Motor neuron (in vitro differentiated cells): ENCODE measurements at regions not wholly inside any gene's neighbourhood (a gene's known extent, or its start where the extent isn't known, plus 50 kb on each side); places are given as distances from the start of the nearest gene placed in this dataset.

Source experiments
- ATAC-seq, 8 experiments: fragments of 200-7000 bp; cut with Tn5 transposase; replicated peaks in 6 of 8; 2 replicates each; pipeline ENCODE4 v1.8.0; 2021; ENCODE audit warnings: mild to moderate bottlenecking in 8 of 8, moderate library complexity in 8 of 8
- H3K27ac ChIP-seq, 2 donors: fragments of 250-450 bp; sonication (Bioruptor Pico); 2 replicates each; pipeline ENCODE4 v1.9.0; 2021; ENCODE audit warnings: antibody characterized with exemption in 2 of 2, mild to moderate bottlenecking in 2 of 2, moderate library complexity in 1 of 2
- H3K4me1 ChIP-seq, 2 donors: fragments of 250-450 bp; sonication (Bioruptor Pico); replicated peaks in 1 of 2; 2 replicates each; pipeline ENCODE4 v1.6.1; 2021; ENCODE audit warnings: antibody characterized with exemption in 2 of 2, mild to moderate bottlenecking in 2 of 2, moderate library complexity in 1 of 2
- H3K4me3 ChIP-seq, 5 donors: fragments of 250-450 bp; sonication (Bioruptor Pico); 2 replicates each; pipeline ENCODE4 v1.9.0; 2021; ENCODE audit warnings: antibody characterized with exemption in 5 of 5, mild to moderate bottlenecking in 5 of 5, moderate library complexity in 4 of 5
- WGBS, 10 experiments: fragments of 450-650 bp; shearing (Covaris generic); methylation state at CpG; one replicate each; pipeline ENCODE4 v1.0.0; 2022; 5-methylcytosine and 5-hydroxymethylcytosine counted together
- in situ Hi-C, 9 experiments: fragments of 400-800 bp; cut with MboI; loops; one replicate each; pipeline ENCODE4 v1.15.0; 2021; ENCODE audit warnings: low sequenced_read_pairs in 9 of 9, low pct_unique_long_range_greater_than_20kb in 2 of 9; ENCODE audit not compliant: unreplicated experiment in 9 of 9

DNA sequence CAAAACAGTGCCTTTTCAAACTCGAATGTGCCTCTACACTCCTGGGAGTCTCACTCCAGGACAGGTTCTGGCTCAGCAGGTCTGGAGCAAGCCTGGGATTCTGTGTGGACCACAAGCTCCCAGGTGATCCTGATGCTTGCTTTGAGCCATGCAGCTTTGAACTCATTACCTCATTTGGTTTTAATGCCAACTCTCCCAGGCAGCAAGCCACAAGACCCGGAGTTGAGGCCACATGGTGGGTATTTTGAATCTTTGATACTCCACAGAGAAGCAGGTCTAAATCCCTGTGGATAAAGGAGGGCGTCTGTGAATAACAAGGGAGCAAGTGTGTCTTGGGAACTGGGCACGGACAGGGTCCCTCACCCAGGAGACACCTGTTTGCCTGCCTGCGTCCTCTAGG lies 205.4 kb upstream of the CST7 start:
- in situ Hi-C loops = no loop called here
- ATAC-seq = no peak
- Histone ChIP-seq H3K4me1 (no peaks in the 10 kb centered on the region), H3K27ac (no peak overlapping the region), H3K4me3 (no peak overlapping the region)
- 0 to 52% (median 29%) methylated on average over 1 to 4 of the region's 5 CpGs; no CpG with 5 or more reads in 5 of the 10 experiments for WGBS, 10 experiments

GRCh38 chr20:24744747-24745146 lies 204.3 kb upstream of the CST7 start:
- Histone ChIP-seq H3K4me3 (no peak overlapping the region), H3K27ac (no peak overlapping the region), H3K4me1 (no peaks in the 10 kb centered on the region)
- in situ Hi-C loops = no loop called here
- ATAC-seq = peak in 3 of 8 experiments; percentile 78 to 89 (median 80)
- 22 to 83% (median 80%) methylated on average over 1 to 2 of the region's 3 CpGs; no CpG with 5 or more reads in 5 of the 10 experiments for WGBS, 10 experiments

- Histone ChIP-seq H3K4me1 (no peaks in the 10 kb centered on the region), H3K4me3 (no peak overlapping the region), H3K27ac (no peak overlapping the region)
- no peak for ATAC-seq
- 70 to 100% (median 90%) methylated on average over 1 to 6 of the region's 6 CpGs; no CpG with 5 or more reads in 2 of the 10 experiments for WGBS, 10 experiments
- in situ Hi-C loops = no loop called here
These were observed 203.9 kb upstream of the CST7 start for GRCh38 chr20:24745206-24745605.

DNA sequence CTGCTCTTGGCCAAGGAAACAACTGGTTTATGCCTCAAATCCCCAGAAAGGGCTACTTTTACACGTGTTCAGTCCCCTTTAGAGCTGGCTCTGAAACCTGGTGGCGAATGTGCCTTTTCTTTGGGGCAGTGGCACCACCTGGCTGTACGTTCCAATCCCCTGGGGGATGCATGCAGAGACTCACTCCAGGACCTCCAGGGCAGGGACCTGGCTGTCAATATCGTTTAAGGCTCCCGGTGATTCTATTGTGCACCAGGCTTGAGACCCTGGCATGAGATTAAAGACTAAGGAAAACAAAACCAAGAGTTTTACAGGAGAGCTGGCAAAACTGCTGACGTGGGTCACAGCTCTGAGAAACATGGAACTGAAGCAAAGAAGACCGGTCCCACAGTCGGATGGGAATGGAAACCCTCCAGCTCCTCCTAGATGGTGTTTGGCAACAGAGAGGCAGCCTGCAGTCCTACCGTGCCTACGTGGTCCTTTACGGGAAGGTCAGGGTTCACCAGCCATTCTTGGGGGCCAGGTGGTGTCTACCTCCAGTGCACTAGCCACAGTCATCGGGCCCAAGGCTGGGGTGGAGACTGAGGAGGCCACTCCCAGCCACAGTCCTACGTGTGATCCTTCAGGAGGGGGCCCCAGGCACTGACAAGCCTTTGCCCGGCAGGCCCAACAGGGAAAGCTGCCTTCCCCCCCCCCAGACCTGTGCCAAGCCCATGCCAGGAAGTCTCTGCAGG lies 203.3 kb upstream of the CST7 start:
- no peak overlapping the region for H3K27ac ChIP-seq
- no peaks in the 10 kb centered on the region for H3K4me1 ChIP-seq
- in situ Hi-C loops = no loop called here
- no peak overlapping the region for H3K4me3 ChIP-seq
- ATAC-seq = no peak
- WGBS, 10 experiments = 17 to 89% (median 75%) methylated on average over 1 to 7 of the region's 14 CpGs; no CpG with 5 or more reads in 3 of the 10 experiments

DNA sequence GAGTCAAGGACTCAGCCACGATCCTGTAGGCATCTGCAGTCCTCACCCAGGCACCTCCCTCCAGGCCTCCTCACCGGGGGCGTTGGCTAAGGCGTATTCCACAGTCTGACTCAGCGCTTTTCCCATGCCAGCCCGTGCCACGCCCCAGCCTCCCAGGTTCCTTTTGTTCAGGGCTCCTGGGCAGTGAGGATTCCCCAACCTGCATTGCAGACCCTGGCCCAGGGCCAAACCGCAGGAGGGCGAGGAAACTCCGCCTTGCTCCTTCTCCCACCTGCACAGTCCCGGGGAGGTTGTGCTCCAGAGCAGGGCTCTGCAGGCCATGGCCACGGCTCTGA lies 202.8 kb upstream of the CST7 start:
- no peak overlapping the region for H3K27ac ChIP-seq
- no peak overlapping the region for H3K4me3 ChIP-seq
- peak in 6 of 8 experiments; percentile 21 to 88 (median 60) for ATAC-seq
- WGBS, 10 experiments = 0 to 100% (median 0%) methylated on average over 1 to 2 of the region's 12 CpGs; no CpG with 5 or more reads in 7 of the 10 experiments
- H3K4me1 ChIP-seq = no peaks in the 10 kb centered on the region
- in situ Hi-C loops = no loop called here

DNA sequence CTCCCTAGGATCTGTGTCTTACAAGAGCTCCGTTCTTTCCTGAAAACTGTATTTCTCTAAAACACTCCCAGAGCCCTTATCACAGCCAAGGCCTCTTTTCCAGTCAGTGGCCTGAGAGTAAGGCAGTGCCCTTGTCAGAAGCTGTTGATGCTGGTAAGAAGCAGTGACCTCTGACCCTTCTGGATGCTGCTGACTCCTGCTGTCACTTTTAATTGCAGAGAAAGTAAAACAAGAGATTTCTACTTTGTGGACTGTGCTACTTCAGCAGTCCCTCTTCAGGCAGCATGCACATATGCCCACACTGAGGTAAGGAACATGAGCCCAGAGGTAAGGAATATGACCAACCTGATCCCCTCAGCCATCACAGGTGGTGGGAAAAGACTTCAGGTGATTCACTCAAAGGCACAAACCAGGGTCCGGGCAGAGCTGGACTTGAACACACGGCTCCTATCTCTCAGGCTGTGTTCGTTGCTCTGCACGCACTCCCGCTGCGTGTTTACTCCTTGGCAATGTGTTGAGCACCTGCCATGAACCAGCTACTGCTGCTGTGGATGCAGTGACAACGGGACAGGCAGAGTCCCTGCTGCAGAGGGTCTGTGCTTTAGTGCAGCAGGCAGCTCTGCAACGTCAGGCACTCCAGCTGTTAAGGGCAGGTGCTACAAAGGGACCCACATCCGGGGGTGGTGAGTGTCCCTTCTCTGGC lies 201.9 kb upstream of the CST7 start:
- WGBS, 10 experiments = 65 to 100% (median 74%) methylated on average over 1 to 7 of the region's 10 CpGs; no CpG with 5 or more reads in 2 of the 10 experiments
- in situ Hi-C loops = no loop called here
- Histone ChIP-seq H3K4me1 (no peaks in the 10 kb centered on the region), H3K4me3 (no peak overlapping the region), H3K27ac (no peak overlapping the region)
- peak in 1 of 8 experiments; percentile 25 for ATAC-seq

DNA sequence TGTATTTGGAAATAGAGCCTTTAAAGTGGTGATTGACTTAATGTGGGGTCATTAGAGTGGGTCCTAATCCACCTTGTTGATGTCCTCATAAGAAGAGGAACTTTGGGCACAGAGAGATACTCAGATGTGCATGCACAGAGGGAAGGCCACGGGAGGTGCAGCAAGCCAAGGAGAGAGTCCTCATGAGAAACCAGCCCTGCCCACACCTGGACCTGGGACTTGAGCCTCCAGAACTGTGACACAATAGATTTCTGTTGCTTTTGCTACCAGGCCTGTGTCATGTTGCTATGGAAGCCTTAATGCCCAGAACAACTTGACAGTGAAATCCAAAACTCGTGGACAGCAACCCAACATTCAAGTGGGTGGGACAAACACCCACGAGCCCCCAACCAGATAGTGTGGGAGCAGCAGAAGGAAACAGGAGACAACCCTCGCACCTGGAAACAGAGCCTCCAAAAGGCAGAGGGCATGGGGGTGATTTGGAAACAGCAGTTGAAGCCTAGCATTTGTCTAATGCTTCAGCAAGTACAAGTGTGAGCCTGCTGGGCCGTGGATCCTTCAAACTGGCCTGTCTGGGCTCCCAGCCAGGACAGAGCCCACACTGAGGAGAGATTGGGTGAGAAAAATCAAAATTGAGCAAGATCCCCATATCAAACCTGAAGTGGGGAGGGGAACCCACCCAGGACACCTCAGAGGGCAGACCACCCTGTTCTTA lies 201.0 kb upstream of the CST7 start:
- Histone ChIP-seq H3K27ac (no peak overlapping the region), H3K4me3 (no peak overlapping the region), H3K4me1 (no peaks in the 10 kb centered on the region)
- in situ Hi-C loops = no loop called here
- 30 to 100% (median 81%) methylated on average over 1 to 5 of the region's 5 CpGs; no CpG with 5 or more reads in 3 of the 10 experiments for WGBS, 10 experiments
- ATAC-seq = no peak

GRCh38 chr20:24751551-24751950 lies 197.5 kb upstream of the CST7 start:
- H3K4me3 ChIP-seq = no peak overlapping the region
- H3K4me1 ChIP-seq = peaks cover 0 to 6% of the 10 kb centered on the region in 2 donors
- no peak overlapping the region for H3K27ac ChIP-seq
- no peak for ATAC-seq
- 30 to 94% (median 74%) methylated on average over 2 to 3 of the region's 4 CpGs; no CpG with 5 or more reads in 4 of the 10 experiments for WGBS, 10 experiments
- in situ Hi-C loops = no loop called here

DNA sequence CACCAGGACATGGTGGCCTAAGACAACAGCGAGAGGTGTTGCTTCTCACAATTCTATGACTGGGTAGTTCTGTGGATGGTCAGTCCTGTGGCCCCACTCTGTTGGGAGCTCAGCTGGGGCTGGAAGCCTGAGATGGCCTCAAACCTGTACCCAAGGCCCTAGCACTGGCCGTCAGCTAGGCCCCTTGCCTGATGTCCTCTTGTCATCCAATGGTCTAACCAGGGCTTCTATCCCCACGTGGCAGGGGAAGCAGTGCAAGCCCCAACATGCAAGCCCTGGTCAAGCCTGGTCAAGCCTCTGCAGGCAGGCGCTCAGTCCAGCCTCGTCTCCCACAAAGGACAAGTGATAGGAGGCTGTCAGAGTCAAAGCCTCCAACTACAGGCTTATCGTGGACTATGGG lies 196.5 kb upstream of the CST7 start:
- Histone ChIP-seq H3K4me1 (peaks cover 0 to 6% of the 10 kb centered on the region in 2 donors), H3K4me3 (no peak overlapping the region), H3K27ac (no peak overlapping the region)
- in situ Hi-C loops = no loop called here
- 30 to 100% (median 82%) methylated on average over 1 to 6 of the region's 6 CpGs; no CpG with 5 or more reads in 5 of the 10 experiments for WGBS, 10 experiments
- no peak for ATAC-seq

DNA sequence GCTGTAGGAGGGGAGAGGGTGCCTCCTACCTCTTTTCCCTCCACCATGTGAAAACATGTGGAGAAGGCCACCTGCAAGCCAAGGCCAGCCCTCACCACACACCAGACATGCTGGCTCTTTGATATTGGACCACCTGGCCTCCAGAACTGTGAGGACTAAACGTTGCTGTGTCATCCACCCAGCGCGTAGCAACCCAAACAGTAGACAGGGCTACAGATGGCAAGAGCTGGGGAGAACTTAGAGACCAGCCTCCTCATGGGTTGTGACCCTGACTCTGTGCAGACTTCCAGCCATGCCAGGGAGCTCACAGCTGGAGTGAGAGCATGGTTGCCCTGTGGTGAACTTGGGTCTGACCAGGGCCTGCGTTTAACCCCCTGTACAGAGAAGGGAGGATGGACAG lies 195.9 kb upstream of the CST7 start:
- ATAC-seq = no peak
- no peak overlapping the region for H3K4me3 ChIP-seq
- in situ Hi-C loops = no loop called here
- H3K4me1 ChIP-seq = peaks cover 0 to 6% of the 10 kb centered on the region in 2 donors
- WGBS, 10 experiments = 20 to 89% (median 54%) methylated on average over 2 to 4 of the region's 4 CpGs; no CpG with 5 or more reads in 6 of the 10 experiments
- H3K27ac ChIP-seq = no peak overlapping the region

- in situ Hi-C loops = no loop called here
- Histone ChIP-seq H3K4me1 (peaks cover 0 to 6% of the 10 kb centered on the region in 2 donors), H3K27ac (no peak overlapping the region), H3K4me3 (no peak overlapping the region)
- WGBS, 10 experiments = 28 to 100% (median 100%) methylated on average over 1 to 4 of the region's 6 CpGs; no CpG with 5 or more reads in 3 of the 10 experiments
- ATAC-seq = peak in 1 of 8 experiments; percentile 18
These were observed 194.4 kb upstream of the CST7 start for GRCh38 chr20:24754691-24755090.

DNA sequence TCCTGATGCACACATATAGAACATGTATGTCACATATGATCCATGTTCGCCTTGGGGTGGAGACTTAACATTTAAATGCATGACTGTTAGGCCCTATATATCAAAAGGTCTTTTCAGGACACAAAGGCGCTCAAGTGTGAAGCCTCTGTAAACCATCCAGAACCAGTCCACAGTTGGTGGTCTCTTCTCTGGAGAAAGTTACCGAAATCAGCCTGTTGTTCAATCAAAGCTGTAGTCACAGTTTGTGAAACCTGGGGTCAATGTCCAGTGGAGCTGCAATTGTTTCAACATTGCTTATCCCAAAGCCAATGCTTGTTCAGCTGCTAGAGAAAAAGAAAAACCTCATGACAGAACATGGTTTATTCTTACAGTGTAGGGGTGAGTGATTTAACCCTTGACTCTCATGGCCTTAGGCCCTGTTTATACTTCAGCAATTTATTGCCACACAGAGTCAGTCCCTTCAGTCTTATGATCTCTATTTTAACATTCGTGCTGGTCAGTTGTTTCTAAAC lies 193.6 kb upstream of the CST7 start:
- 38 to 65% (median 45%) methylated on average over 1 to 4 of the region's 4 CpGs; no CpG with 5 or more reads in 3 of the 10 experiments for WGBS, 10 experiments
- H3K4me1 ChIP-seq = peaks cover 0 to 6% of the 10 kb centered on the region in 2 donors
- no peak overlapping the region for H3K4me3 ChIP-seq
- peak in 2 of 8 experiments; percentile 52 to 64 for ATAC-seq
- H3K27ac ChIP-seq = no peak overlapping the region
- in situ Hi-C loops = no loop called here
